ENCODE measurements at regions not wholly inside any gene's neighbourhood (a gene's known extent, or its start where the extent isn't known, plus 50 kb on each side); places are given as distances from the start of the nearest gene placed in this dataset.
A peak's percentile ranks its signal among the peaks of the same experiment; 100 is the strongest.

DNA sequence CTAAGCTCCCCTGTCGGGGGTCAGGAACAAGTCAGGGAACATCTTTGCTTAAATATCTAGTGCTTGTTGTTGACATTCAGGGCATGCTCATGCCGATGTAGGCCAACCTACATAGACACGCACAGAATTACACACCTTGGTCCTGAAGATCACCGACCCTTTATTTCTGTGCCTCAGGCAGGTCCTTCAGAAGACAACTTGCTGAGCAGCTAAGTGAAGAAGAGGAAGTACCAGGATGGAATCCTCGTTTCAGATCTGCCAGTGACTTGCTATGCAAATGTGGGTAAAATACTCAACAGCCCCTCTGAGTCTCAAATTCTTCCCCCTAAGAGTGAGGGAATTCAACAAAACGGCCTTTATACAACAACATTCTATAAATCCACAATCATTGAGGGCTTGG is 494.7 kb downstream of the BCL11A start:
- no peak overlapping the region for H3K27ac ChIP-seq
- DNase-seq: no peak
- 81 to 87% methylated on average over 3 to 6 of the region's 6 CpGs for WGBS, 2 donors (ENCODE audit: low coverage in 1 of 2)
- in situ Hi-C loops (cut with MboI; ENCODE audit: low pct_ligation_motif_present in 1 of 4, low pct_unique_long_range_greater_than_20kb in 1 of 4, low sequenced_read_pairs in 3 of 4): no loop called here
- H3K9me3 ChIP-seq: no peaks in the 10 kb centered on the region
- H3K4me3 ChIP-seq: no peak overlapping the region
- no peaks in the 10 kb centered on the region for H3K4me1 ChIP-seq
- H3K27me3 ChIP-seq: no peaks in the 10 kb centered on the region
- H3K36me3 ChIP-seq: no peaks in the 10 kb centered on the region
- TF ChIP-seq, protein P1, sequence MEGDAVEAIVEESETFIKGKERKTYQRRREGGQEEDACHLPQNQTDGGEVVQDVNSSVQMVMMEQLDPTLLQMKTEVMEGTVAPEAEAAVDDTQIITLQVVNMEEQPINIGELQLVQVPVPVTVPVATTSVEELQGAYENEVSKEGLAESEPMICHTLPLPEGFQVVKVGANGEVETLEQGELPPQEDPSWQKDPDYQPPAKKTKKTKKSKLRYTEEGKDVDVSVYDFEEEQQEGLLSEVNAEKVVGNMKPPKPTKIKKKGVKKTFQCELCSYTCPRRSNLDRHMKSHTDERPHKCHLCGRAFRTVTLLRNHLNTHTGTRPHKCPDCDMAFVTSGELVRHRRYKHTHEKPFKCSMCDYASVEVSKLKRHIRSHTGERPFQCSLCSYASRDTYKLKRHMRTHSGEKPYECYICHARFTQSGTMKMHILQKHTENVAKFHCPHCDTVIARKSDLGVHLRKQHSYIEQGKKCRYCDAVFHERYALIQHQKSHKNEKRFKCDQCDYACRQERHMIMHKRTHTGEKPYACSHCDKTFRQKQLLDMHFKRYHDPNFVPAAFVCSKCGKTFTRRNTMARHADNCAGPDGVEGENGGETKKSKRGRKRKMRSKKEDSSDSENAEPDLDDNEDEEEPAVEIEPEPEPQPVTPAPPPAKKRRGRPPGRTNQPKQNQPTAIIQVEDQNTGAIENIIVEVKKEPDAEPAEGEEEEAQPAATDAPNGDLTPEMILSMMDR (IDR thresholded peaks at IDR 0.05): no peak
- TF ChIP-seq EP300 (IDR thresholded peaks at IDR 0.05; ENCODE audit: low read depth) (no peak), POLR2AphosphoS5 (IDR thresholded peaks at IDR 0.05) (no peak), POLR2A (IDR thresholded peaks at IDR 0.05) (no peak)
- intact Hi-C loops (cut with DNase I; ENCODE audit: low total_unique reads): no loop called here

- DNase-seq: no peak
- no peak overlapping the region for H3K27ac ChIP-seq
- in situ Hi-C loops (cut with MboI; ENCODE audit: low pct_ligation_motif_present in 1 of 4, low pct_unique_long_range_greater_than_20kb in 1 of 4, low sequenced_read_pairs in 3 of 4) (no loop called here), intact Hi-C loops (cut with DNase I; ENCODE audit: low total_unique reads) (no loop called here)
- H3K36me3 ChIP-seq: no peaks in the 10 kb centered on the region
- H3K9me3 ChIP-seq: no peaks in the 10 kb centered on the region
- TF ChIP-seq POLR2AphosphoS5 (IDR thresholded peaks at IDR 0.05) (no peak), EP300 (IDR thresholded peaks at IDR 0.05; ENCODE audit: low read depth) (no peak), POLR2A (IDR thresholded peaks at IDR 0.05) (no peak)
- TF ChIP-seq, protein P1 (IDR thresholded peaks at IDR 0.05): no peak
- H3K4me1 ChIP-seq: no peaks in the 10 kb centered on the region
- H3K4me3 ChIP-seq: no peak overlapping the region
- 70 to 85% methylated on average over 3 to 6 of the region's 6 CpGs for WGBS, 2 donors (ENCODE audit: low coverage in 1 of 2)
- no peaks in the 10 kb centered on the region for H3K27me3 ChIP-seq
Observed at GRCh38 chr2:60054571-60055340, 498.7 kb downstream of the BCL11A start.

- in situ Hi-C loops (cut with MboI; ENCODE audit: low pct_ligation_motif_present in 1 of 4, low pct_unique_long_range_greater_than_20kb in 1 of 4, low sequenced_read_pairs in 3 of 4) (no loop called here), intact Hi-C loops (cut with DNase I; ENCODE audit: low total_unique reads) (no loop called here)
Observed at GRCh38 chr2:60053791-60054190, 499.7 kb downstream of the BCL11A start.

DNA sequence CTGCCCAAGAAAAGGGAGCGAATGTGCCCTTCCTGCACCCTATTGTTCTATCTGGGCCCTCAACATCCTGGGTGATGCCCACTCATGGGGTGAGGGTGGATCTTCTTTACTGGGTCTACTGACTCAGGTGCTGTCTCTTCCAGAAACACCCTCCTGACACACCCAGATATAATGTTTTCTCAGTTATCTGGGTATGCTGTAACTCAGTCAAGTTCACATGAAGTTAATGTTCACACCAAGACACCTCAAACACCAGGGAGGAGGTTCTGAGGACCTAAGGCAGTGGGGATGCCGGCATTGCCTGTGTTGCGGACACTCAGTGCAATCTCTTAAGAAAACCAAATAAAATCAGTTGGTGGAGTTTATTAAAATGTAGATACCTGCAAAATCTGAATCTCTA is 500.9 kb downstream of the BCL11A start:
- Histone ChIP-seq H3K9me3 (no peaks in the 10 kb centered on the region), H3K4me3 (no peak overlapping the region), H3K36me3 (no peaks in the 10 kb centered on the region), H3K27me3 (no peaks in the 10 kb centered on the region), H3K4me1 (no peaks in the 10 kb centered on the region), H3K27ac (no peak overlapping the region)
- WGBS, 2 donors (ENCODE audit: low coverage in 1 of 2): 67 to 72% methylated on average over 2 to 3 of the region's 3 CpGs
- intact Hi-C loops (cut with DNase I; ENCODE audit: low total_unique reads) (no loop called here), in situ Hi-C loops (cut with MboI; ENCODE audit: low pct_ligation_motif_present in 1 of 4, low pct_unique_long_range_greater_than_20kb in 1 of 4, low sequenced_read_pairs in 3 of 4) (no loop called here)
- no peak for DNase-seq
- no peak for TF ChIP-seq POLR2AphosphoS5 (IDR thresholded peaks at IDR 0.05)
- TF ChIP-seq EP300 (IDR thresholded peaks at IDR 0.05; ENCODE audit: low read depth): no peak
- TF ChIP-seq, protein P1 (IDR thresholded peaks at IDR 0.05): no peak
- no peak for TF ChIP-seq POLR2A (IDR thresholded peaks at IDR 0.05)

More at GRCh38 chr2:60053791-60054190, 499.7 kb downstream of the BCL11A start:
- Histone ChIP-seq H3K4me1 (no peaks in the 10 kb centered on the region), H3K36me3 (no peaks in the 10 kb centered on the region), H3K27me3 (no peaks in the 10 kb centered on the region), H3K27ac (no peak overlapping the region), H3K9me3 (no peaks in the 10 kb centered on the region), H3K4me3 (no peak overlapping the region)
- WGBS, 2 donors (ENCODE audit: low coverage in 1 of 2): 44% methylated on average over 4 of the region's 4 CpGs; no CpG with 5 or more reads in 1 of the 2 donors
- peak; percentile 25 for DNase-seq
- TF ChIP-seq POLR2A (IDR thresholded peaks at IDR 0.05): no peak
- TF ChIP-seq, protein P1 (IDR thresholded peaks at IDR 0.05): no peak
- no peak for TF ChIP-seq POLR2AphosphoS5 (IDR thresholded peaks at IDR 0.05)
- TF ChIP-seq EP300 (IDR thresholded peaks at IDR 0.05; ENCODE audit: low read depth): no peak

Measured in transverse colon (tissue), 4 donors.